ENCODE measurements at regions not wholly inside any gene's neighbourhood (a gene's known extent, or its start where the extent isn't known, plus 50 kb on each side); places are given as distances from the start of the nearest gene placed in this dataset.

DNA sequence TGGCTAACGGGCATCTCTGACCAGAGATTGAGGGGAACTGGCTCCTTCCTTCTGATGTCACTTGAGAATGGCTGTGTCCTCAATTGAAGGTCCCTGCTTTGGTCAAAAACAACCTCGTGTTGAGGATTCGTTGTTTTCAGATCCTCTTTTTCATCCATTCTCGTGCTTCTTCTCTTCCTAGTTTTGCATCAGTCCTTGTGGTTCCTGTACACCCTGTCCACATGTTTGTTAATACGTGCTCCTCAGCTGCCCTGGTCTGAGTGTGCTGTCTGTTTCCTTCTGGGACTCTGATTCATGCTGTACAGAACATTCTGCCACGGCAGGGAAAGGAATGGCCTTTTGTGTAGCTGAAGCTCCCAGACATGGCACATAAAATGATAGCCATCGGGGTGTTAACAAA, 863.2 kb upstream of the GOT2 start:
- H3K27ac ChIP-seq, result no peak overlapping the region
- no peaks in the 10 kb centered on the region for H3K36me3 ChIP-seq (ENCODE audit: low read depth, missing control alignments)
- intact Hi-C loops (cut with DNase I; ENCODE audit: low total_unique reads), result no loop called here
- 79% methylated on average over 7 of the region's 7 CpGs for WGBS, 2 donors
- no peaks in the 10 kb centered on the region for H3K9me3 ChIP-seq
- TF ChIP-seq POLR2A (IDR thresholded peaks at IDR 0.05), result no peak
- no peak for TF ChIP-seq CTCF (IDR thresholded peaks at IDR 0.05)
- H3K27me3 ChIP-seq, result no peaks in the 10 kb centered on the region
- no peak overlapping the region for H3K4me3 ChIP-seq
- no peak for DNase-seq
- no peaks in the 10 kb centered on the region for H3K4me1 ChIP-seq

GRCh38 chr16:59596693-59597092, 862.6 kb upstream of the GOT2 start:
- Histone ChIP-seq H3K4me3 (no peak overlapping the region), H3K36me3 (ENCODE audit: low read depth, missing control alignments) (no peaks in the 10 kb centered on the region), H3K27ac (no peak overlapping the region), H3K9me3 (no peaks in the 10 kb centered on the region), H3K4me1 (no peaks in the 10 kb centered on the region), H3K27me3 (no peaks in the 10 kb centered on the region)
- DNase-seq, result no peak
- intact Hi-C loops (cut with DNase I; ENCODE audit: low total_unique reads), result no loop called here
- TF ChIP-seq POLR2A (IDR thresholded peaks at IDR 0.05), result no peak
- no peak for TF ChIP-seq CTCF (IDR thresholded peaks at IDR 0.05)
- WGBS, 2 donors, result 90 to 93% methylated on average over 4 of the region's 4 CpGs

- H3K9me3 ChIP-seq, result no peaks in the 10 kb centered on the region
Measured at GRCh38 chr16:59593194-59593661, 859.1 kb upstream of the GOT2 start.

GRCh38 chr16:59591480-59591879, 857.4 kb upstream of the GOT2 start:
- no peaks in the 10 kb centered on the region for H3K4me1 ChIP-seq
- no peak for DNase-seq
- no peaks in the 10 kb centered on the region for H3K36me3 ChIP-seq (ENCODE audit: low read depth, missing control alignments)
- H3K9me3 ChIP-seq, result no peaks in the 10 kb centered on the region
- no peak overlapping the region for H3K27ac ChIP-seq
- H3K27me3 ChIP-seq, result no peaks in the 10 kb centered on the region
- WGBS, 2 donors, result 74 to 84% methylated on average over 1 of the region's 1 CpG
- no peak for TF ChIP-seq CTCF (IDR thresholded peaks at IDR 0.05)
- no peak for TF ChIP-seq POLR2A (IDR thresholded peaks at IDR 0.05)
- intact Hi-C loops (cut with DNase I; ENCODE audit: low total_unique reads), result no loop called here
- no peak overlapping the region for H3K4me3 ChIP-seq

More at GRCh38 chr16:59593194-59593661, 859.1 kb upstream of the GOT2 start:
- H3K36me3 ChIP-seq (ENCODE audit: low read depth, missing control alignments), result no peaks in the 10 kb centered on the region
- WGBS, 2 donors, result 45 to 46% methylated on average over 2 of the region's 2 CpGs
- H3K4me3 ChIP-seq, result no peak overlapping the region
- H3K27ac ChIP-seq, result no peak overlapping the region
- no peak for DNase-seq
- intact Hi-C loops (cut with DNase I; ENCODE audit: low total_unique reads), result no loop called here
- no peak for TF ChIP-seq POLR2A (IDR thresholded peaks at IDR 0.05)
- TF ChIP-seq CTCF (IDR thresholded peaks at IDR 0.05), result no peak
- H3K4me1 ChIP-seq, result no peaks in the 10 kb centered on the region
- no peaks in the 10 kb centered on the region for H3K27me3 ChIP-seq

GRCh38 chr16:59590845-59591244, 856.7 kb upstream of the GOT2 start:
- H3K36me3 ChIP-seq (ENCODE audit: low read depth, missing control alignments), result no peaks in the 10 kb centered on the region
- no peak overlapping the region for H3K27ac ChIP-seq
- TF ChIP-seq CTCF (IDR thresholded peaks at IDR 0.05) (no peak), POLR2A (IDR thresholded peaks at IDR 0.05) (no peak)
- WGBS, 2 donors, result 73 to 89% methylated on average over 4 of the region's 4 CpGs
- intact Hi-C loops (cut with DNase I; ENCODE audit: low total_unique reads), result no loop called here
- no peaks in the 10 kb centered on the region for H3K9me3 ChIP-seq
- no peaks in the 10 kb centered on the region for H3K4me1 ChIP-seq
- no peak overlapping the region for H3K4me3 ChIP-seq
- H3K27me3 ChIP-seq, result no peaks in the 10 kb centered on the region
- DNase-seq, result no peak

Measured in testis (tissue), 2 donors.